ENCODE measurements at regions not wholly inside any gene's neighbourhood (a gene's known extent, or its start where the extent isn't known, plus 50 kb on each side); places are given as distances from the start of the nearest gene placed in this dataset.

DNA sequence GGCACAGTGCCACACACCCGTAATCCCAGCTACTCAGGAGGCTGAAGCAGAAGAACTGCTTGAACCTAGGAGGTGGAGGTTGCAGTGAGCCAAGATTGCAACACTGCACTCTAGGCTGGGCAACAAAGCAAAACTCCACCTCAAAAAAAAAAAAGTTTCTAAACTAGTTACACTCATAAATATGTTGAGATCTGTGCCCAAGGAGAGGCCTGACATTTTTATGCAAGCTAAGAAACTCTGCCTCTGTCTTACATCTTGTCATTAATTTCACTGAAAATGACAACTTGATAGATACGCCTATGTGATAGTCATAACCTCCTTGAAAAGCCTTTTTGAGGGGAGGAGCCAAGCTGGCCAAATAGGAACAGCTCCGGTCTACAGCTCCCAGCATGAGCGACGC lies 412.7 kb downstream of the STK39 start:
- Histone ChIP-seq H3K9ac (ENCODE audit: insufficient read depth in 1 of 2, low read length in 2 of 2) (no peak overlapping the region), H3K4me1 (ENCODE audit: control insufficient read depth in 5 of 5, insufficient read depth in 5 of 5, low read length in 5 of 5) (no peaks in the 10 kb centered on the region), H3K27me3 (ENCODE audit: control insufficient read depth in 3 of 3, insufficient read depth in 3 of 3, low read length in 2 of 3) (no peaks in the 10 kb centered on the region), H3K36me3 (ENCODE audit: control insufficient read depth in 4 of 4, insufficient read depth in 4 of 4, low read length in 4 of 4) (no peaks in the 10 kb centered on the region), H3K9me3 (ENCODE audit: control insufficient read depth in 4 of 4, insufficient read depth in 3 of 4, low read length in 3 of 4) (peaks cover 0 to 2% (median 0%) of the 10 kb centered on the region in 4 donors), H3K27ac (ENCODE audit: low read depth in 1 of 2, low read length in 1 of 2) (no peak overlapping the region), H3K4me3 (no peak overlapping the region)
- WGBS, 2 donors = 92% methylated on average over 5 of the region's 5 CpGs
- DNase-seq = no peak
- no peak for ATAC-seq (ENCODE audit: insufficient read depth, low FRiP score)
- TF ChIP-seq, protein P1, sequence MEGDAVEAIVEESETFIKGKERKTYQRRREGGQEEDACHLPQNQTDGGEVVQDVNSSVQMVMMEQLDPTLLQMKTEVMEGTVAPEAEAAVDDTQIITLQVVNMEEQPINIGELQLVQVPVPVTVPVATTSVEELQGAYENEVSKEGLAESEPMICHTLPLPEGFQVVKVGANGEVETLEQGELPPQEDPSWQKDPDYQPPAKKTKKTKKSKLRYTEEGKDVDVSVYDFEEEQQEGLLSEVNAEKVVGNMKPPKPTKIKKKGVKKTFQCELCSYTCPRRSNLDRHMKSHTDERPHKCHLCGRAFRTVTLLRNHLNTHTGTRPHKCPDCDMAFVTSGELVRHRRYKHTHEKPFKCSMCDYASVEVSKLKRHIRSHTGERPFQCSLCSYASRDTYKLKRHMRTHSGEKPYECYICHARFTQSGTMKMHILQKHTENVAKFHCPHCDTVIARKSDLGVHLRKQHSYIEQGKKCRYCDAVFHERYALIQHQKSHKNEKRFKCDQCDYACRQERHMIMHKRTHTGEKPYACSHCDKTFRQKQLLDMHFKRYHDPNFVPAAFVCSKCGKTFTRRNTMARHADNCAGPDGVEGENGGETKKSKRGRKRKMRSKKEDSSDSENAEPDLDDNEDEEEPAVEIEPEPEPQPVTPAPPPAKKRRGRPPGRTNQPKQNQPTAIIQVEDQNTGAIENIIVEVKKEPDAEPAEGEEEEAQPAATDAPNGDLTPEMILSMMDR (IDR thresholded peaks at IDR 0.05; ENCODE audit: control extremely low read depth, extremely low read depth) = no peak

DNA sequence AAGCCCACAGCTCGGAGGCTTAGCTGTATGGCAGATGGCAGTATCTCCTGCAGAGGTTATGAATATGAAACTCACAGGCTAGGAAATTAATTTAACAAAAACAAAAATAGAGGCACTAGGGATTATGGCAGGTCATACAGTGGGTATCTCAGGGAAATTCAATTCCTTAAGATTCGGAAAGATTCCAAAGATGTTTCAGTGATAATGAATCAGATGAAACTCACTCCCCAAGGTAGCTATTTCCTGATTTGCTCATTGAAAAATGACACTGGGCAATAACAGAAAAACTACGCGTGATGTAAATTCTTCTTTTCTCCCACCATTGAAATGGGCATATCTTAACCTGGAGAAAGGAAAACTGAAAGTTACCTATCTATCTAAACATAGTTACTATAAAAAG lies 414.1 kb downstream of the STK39 start:
- peaks cover 0 to 2% (median 0%) of the 10 kb centered on the region in 4 donors for H3K9me3 ChIP-seq (ENCODE audit: control insufficient read depth in 4 of 4, insufficient read depth in 3 of 4, low read length in 3 of 4)
- WGBS, 2 donors = 80 to 87% methylated on average over 4 of the region's 4 CpGs
- DNase-seq (no peak), ATAC-seq (ENCODE audit: insufficient read depth, low FRiP score) (no peak)
- no peaks in the 10 kb centered on the region for H3K36me3 ChIP-seq (ENCODE audit: control insufficient read depth in 4 of 4, insufficient read depth in 4 of 4, low read length in 4 of 4)
- no peaks in the 10 kb centered on the region for H3K27me3 ChIP-seq (ENCODE audit: control insufficient read depth in 3 of 3, insufficient read depth in 3 of 3, low read length in 2 of 3)
- H3K4me1 ChIP-seq (ENCODE audit: control insufficient read depth in 5 of 5, insufficient read depth in 5 of 5, low read length in 5 of 5) = no peaks in the 10 kb centered on the region
- TF ChIP-seq, protein P1 (IDR thresholded peaks at IDR 0.05; ENCODE audit: control extremely low read depth, extremely low read depth) = no peak
- no peak overlapping the region for H3K4me3 ChIP-seq
- no peak overlapping the region for H3K27ac ChIP-seq (ENCODE audit: low read depth in 1 of 2, low read length in 1 of 2)
- H3K9ac ChIP-seq (ENCODE audit: insufficient read depth in 1 of 2, low read length in 2 of 2) = no peak overlapping the region

DNA sequence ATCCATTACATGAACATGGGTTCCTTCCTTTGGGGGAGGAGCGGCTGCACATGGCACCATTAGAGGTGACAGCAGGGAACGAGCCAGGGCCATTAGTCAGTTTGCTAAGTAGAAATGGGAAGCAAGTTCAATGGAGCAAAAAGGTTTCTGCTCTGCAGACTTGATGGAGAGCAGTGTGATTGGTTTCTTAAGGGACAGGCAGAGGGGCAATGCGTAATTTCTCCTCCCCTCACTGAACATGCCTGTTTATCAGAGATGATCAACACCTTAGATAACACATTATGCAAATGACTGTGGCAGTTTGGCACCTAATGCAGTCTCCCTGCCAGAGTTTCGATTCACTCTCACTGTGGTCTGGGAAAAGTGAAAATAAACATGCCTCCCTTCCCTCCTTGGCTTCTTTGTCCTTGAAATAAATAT lies 414.5 kb downstream of the STK39 start:
- WGBS, 2 donors = 62 to 80% methylated on average over 4 of the region's 4 CpGs
- Histone ChIP-seq H3K9ac (ENCODE audit: insufficient read depth in 1 of 2, low read length in 2 of 2) (no peak overlapping the region), H3K9me3 (ENCODE audit: control insufficient read depth in 4 of 4, insufficient read depth in 3 of 4, low read length in 3 of 4) (peaks cover 0 to 2% (median 0%) of the 10 kb centered on the region in 4 donors), H3K27ac (ENCODE audit: low read depth in 1 of 2, low read length in 1 of 2) (no peak overlapping the region), H3K27me3 (ENCODE audit: control insufficient read depth in 3 of 3, insufficient read depth in 3 of 3, low read length in 2 of 3) (no peaks in the 10 kb centered on the region), H3K4me3 (no peak overlapping the region), H3K4me1 (ENCODE audit: control insufficient read depth in 5 of 5, insufficient read depth in 5 of 5, low read length in 5 of 5) (no peaks in the 10 kb centered on the region), H3K36me3 (ENCODE audit: control insufficient read depth in 4 of 4, insufficient read depth in 4 of 4, low read length in 4 of 4) (no peaks in the 10 kb centered on the region)
- TF ChIP-seq, protein P1 (IDR thresholded peaks at IDR 0.05; ENCODE audit: control extremely low read depth, extremely low read depth) = no peak
- ATAC-seq (ENCODE audit: insufficient read depth, low FRiP score) (no peak), DNase-seq (no peak)
